ENCODE measurements at regions not wholly inside any gene's neighbourhood (a gene's known extent, or its start where the extent isn't known, plus 50 kb on each side); places are given as distances from the start of the nearest gene placed in this dataset.

DNA sequence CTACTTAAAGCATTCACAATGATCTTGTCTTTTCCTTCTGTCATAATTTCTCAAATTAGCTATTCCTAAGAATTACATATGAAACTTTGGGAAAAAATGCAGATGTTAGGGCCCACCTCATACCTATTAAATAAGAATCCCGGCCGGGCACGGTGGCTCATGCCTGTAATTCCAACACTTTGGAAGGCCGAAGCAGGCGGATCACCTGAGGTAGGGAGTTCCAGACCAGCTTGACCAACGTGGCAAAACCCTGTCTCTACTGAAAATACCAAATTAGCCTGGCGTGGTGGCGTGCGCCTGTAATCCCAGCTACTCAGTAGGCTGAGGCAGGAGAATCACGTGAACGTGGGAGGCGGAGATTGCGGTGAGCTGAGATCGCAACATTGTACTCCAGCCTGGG lies 158.4 kb upstream of the TLL1 start:
- TF ChIP-seq, protein P1, sequence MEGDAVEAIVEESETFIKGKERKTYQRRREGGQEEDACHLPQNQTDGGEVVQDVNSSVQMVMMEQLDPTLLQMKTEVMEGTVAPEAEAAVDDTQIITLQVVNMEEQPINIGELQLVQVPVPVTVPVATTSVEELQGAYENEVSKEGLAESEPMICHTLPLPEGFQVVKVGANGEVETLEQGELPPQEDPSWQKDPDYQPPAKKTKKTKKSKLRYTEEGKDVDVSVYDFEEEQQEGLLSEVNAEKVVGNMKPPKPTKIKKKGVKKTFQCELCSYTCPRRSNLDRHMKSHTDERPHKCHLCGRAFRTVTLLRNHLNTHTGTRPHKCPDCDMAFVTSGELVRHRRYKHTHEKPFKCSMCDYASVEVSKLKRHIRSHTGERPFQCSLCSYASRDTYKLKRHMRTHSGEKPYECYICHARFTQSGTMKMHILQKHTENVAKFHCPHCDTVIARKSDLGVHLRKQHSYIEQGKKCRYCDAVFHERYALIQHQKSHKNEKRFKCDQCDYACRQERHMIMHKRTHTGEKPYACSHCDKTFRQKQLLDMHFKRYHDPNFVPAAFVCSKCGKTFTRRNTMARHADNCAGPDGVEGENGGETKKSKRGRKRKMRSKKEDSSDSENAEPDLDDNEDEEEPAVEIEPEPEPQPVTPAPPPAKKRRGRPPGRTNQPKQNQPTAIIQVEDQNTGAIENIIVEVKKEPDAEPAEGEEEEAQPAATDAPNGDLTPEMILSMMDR (IDR thresholded peaks at IDR 0.05) = no peak
- TF ChIP-seq POLR2A (IDR thresholded peaks at IDR 0.05) = no peak
